Upper lobe of right lung (tissue), 1 donor: ENCODE measurements at regions not wholly inside any gene's neighbourhood (a gene's known extent, or its start where the extent isn't known, plus 50 kb on each side); places are given as distances from the start of the nearest gene placed in this dataset.
"Not testable (repeated sequence)": the region's sequence is repeated elsewhere in the genome, so short reads cannot be mapped to it uniquely, and the experiment has no call there.

Experiments used
- ATAC-seq: fragments of 200-7000 bp; cut with Tn5 transposase; one replicate; pipeline ENCODE4 v1.9.1; 2020; ENCODE audit warnings: mild to moderate bottlenecking, moderate library complexity
- DNase-seq: peaks from one replicate; pipeline ENCODE4 v3.0.0-alpha.2; 2020
- H3K27ac ChIP-seq: fragments of 200-600 bp; one replicate; pipeline ENCODE4 v1.8.0; 2022
- H3K27me3 ChIP-seq: fragments of 200-600 bp; one replicate; pipeline ENCODE4 v1.8.0; 2022; ENCODE audit warnings: mild to moderate bottlenecking
- H3K36me3 ChIP-seq: fragments of 200-600 bp; one replicate; pipeline ENCODE4 v1.8.0; 2022
- H3K4me1 ChIP-seq: fragments of 200-600 bp; one replicate; pipeline ENCODE4 v1.8.0; 2022
- H3K4me3 ChIP-seq: fragments of 200-600 bp; one replicate; pipeline ENCODE4 v1.8.0; 2022; ENCODE audit warnings: mild to moderate bottlenecking
- H3K9me3 ChIP-seq: fragments of 200-600 bp; one replicate; pipeline ENCODE4 v1.8.0; 2022
- CTCF ChIP-seq: fragments of 200-600 bp; IDR thresholded peaks from one replicate; pipeline ENCODE4 v1.8.0; 2022; ENCODE audit warnings: antibody characterized with exemption
- intact Hi-C: fragments of 100-400 bp; cut with DNase I; formaldehyde crosslinking; loops from one replicate; pipeline ENCODE4 v1.11.0; 2022
- donor health status: DM: no; HTN: yes; CAD: no; lungs with severe emphysema.

GRCh38 chr12:46660719-46661109 is 165.1 kb downstream of the SLC38A4 start:
- Histone ChIP-seq H3K4me1 (peaks cover 16% of the 10 kb centered on the region), H3K9me3 (no peaks in the 10 kb centered on the region), H3K27me3 (no peaks in the 10 kb centered on the region), H3K4me3 (no peak overlapping the region), H3K36me3 (no peaks in the 10 kb centered on the region), H3K27ac (peak overlapping the region; percentile 24)
- intact Hi-C loops, result loop anchor here (10.0 kb wide), 1 partner anchor 296 kb away; no protein-coding TSS in a partner anchor
- TF ChIP-seq CTCF, result no peak
- no peak for DNase-seq
- ATAC-seq, result peak; percentile 61

- TF ChIP-seq CTCF, result no peak
- Histone ChIP-seq H3K4me3 (no peak overlapping the region), H3K27ac (peak overlapping the region; percentile 24), H3K4me1 (peaks cover 16% of the 10 kb centered on the region), H3K36me3 (no peaks in the 10 kb centered on the region), H3K9me3 (no peaks in the 10 kb centered on the region), H3K27me3 (no peaks in the 10 kb centered on the region)
- DNase-seq, result no peak
- intact Hi-C loops, result loop anchor here (10.0 kb wide), 1 partner anchor 295 kb away; no protein-coding TSS in a partner anchor
- no peak for ATAC-seq
These were observed 165.5 kb downstream of the SLC38A4 start for GRCh38 chr12:46660276-46660675.

GRCh38 chr12:46659824-46660223 is 166.0 kb downstream of the SLC38A4 start:
- H3K9me3 ChIP-seq, result no peaks in the 10 kb centered on the region
- H3K4me3 ChIP-seq, result no peak overlapping the region
- H3K36me3 ChIP-seq, result no peaks in the 10 kb centered on the region
- DNase-seq (no peak), ATAC-seq (no peak)
- intact Hi-C loops, result loop anchor here (10.0 kb wide), 1 partner anchor 295 kb away; no protein-coding TSS in a partner anchor
- peak overlapping the region; percentile 17 for H3K27ac ChIP-seq
- peaks cover 16% of the 10 kb centered on the region for H3K4me1 ChIP-seq
- TF ChIP-seq CTCF, result no peak
- no peaks in the 10 kb centered on the region for H3K27me3 ChIP-seq

GRCh38 chr12:46659032-46659650 is 166.7 kb downstream of the SLC38A4 start:
- no peak overlapping the region for H3K4me3 ChIP-seq
- H3K27me3 ChIP-seq, result no peaks in the 10 kb centered on the region
- H3K9me3 ChIP-seq, result no peaks in the 10 kb centered on the region
- peak overlapping the region; percentile 17 for H3K27ac ChIP-seq
- no peak for DNase-seq
- ATAC-seq, result no peak
- no peaks in the 10 kb centered on the region for H3K36me3 ChIP-seq
- no peak for TF ChIP-seq CTCF
- peaks cover 16% of the 10 kb centered on the region for H3K4me1 ChIP-seq
- intact Hi-C loops, result no loop called here

GRCh38 chr12:46657453-46658411 is 168.1 kb downstream of the SLC38A4 start:
- ATAC-seq (no peak), DNase-seq (no peak)
- Histone ChIP-seq H3K4me1 (peaks cover 16% of the 10 kb centered on the region), H3K36me3 (no peaks in the 10 kb centered on the region), H3K27me3 (no peaks in the 10 kb centered on the region), H3K9me3 (no peaks in the 10 kb centered on the region), H3K4me3 (no peak overlapping the region), H3K27ac (peak overlapping the region; percentile 7)
- intact Hi-C loops, result no loop called here
- TF ChIP-seq CTCF, result no peak

GRCh38 chr12:46655984-46656383 is 169.8 kb downstream of the SLC38A4 start:
- H3K9me3 ChIP-seq, H3K27ac ChIP-seq, H3K27me3 ChIP-seq, DNase-seq, ATAC-seq, intact Hi-C loops, H3K4me1 ChIP-seq, H3K36me3 ChIP-seq, H3K4me3 ChIP-seq: not testable (repeated sequence)
